Activated B cell treated with CpG ODN at 0.5 μM for 24 hours (primary cell): ENCODE measurements at regions not wholly inside any gene's neighbourhood (a gene's known extent, or its start where the extent isn't known, plus 50 kb on each side); places are given as distances from the start of the nearest gene placed in this dataset.

Experiments used
- ATAC-seq: fragments of 200-7000 bp; cut with Tn5 transposase; one replicate; pipeline ENCODE4 v1.10.0; 2021; ENCODE audit warnings: low read depth, mild to moderate bottlenecking, moderate library complexity
- CTCF ChIA-PET: fragments of 350-600 bp; sonication (Branson Sonifier 250); formaldehyde crosslinking; loops from one replicate; lab custom pipeline; 2021; ENCODE audit warnings: antibody characterized with exemption; lab: Charles Lee
- POLR2A ChIA-PET: fragments of 350-600 bp; sonication (Branson Sonifier 250); formaldehyde crosslinking; loops from one replicate; lab custom pipeline; 2021; ENCODE audit warnings: antibody characterized with exemption; lab: Charles Lee
- DNase-seq: peaks from one replicate; pipeline ENCODE4 v3.0.0; 2022
- H3K27ac Mint-ChIP-seq: one replicate; pipeline ENCODE4 v1.8.0; 2020; ENCODE audit warnings: mixed read lengths
- H3K27me3 Mint-ChIP-seq: one replicate; pipeline ENCODE4 v1.8.0; 2021; ENCODE audit warnings: mixed read lengths
- H3K36me3 Mint-ChIP-seq: one replicate; pipeline ENCODE4 v1.8.0; 2021; ENCODE audit warnings: low read depth, mixed read lengths
- H3K4me1 Mint-ChIP-seq: one replicate; pipeline ENCODE4 v1.8.0; 2021; ENCODE audit warnings: mixed read lengths
- H3K4me3 Mint-ChIP-seq: one replicate; pipeline ENCODE4 v1.8.0; 2020; ENCODE audit warnings: mild to moderate bottlenecking, mixed read lengths
- H3K9me3 Mint-ChIP-seq: one replicate; pipeline ENCODE4 v1.8.0; 2020; ENCODE audit warnings: mixed read lengths
- CTCF ChIP-seq: fragments of 200-600 bp; IDR thresholded peaks from one replicate; pipeline ENCODE4 v1.8.0; 2022; ENCODE audit warnings: antibody characterized with exemption, mild to moderate bottlenecking
- intact Hi-C: fragments of 100-400 bp; cut with micrococcal nuclease; formaldehyde crosslinking; loops from one replicate; pipeline ENCODE4 v1.15.1; 2024

GRCh38 chr4:57580710-57581599 lies 470.8 kb upstream of the IGFBP7 start:
- DNase-seq (no peak), ATAC-seq (no peak)
- Mint-ChIP-seq H3K27ac (no peak overlapping the region), H3K27me3 (no peaks in the 10 kb centered on the region), H3K4me1 (no peaks in the 10 kb centered on the region), H3K36me3 (no peaks in the 10 kb centered on the region), H3K9me3 (no peaks in the 10 kb centered on the region), H3K4me3 (no peak overlapping the region)
- intact Hi-C loops = no loop called here
- ChIA-PET POLR2A (no interaction called here), CTCF (no interaction called here)
- TF ChIP-seq CTCF = no peak

- intact Hi-C loops = no loop called here
- no peak for ATAC-seq
Measured at GRCh38 chr4:57575426-57575825, 465.2 kb upstream of the IGFBP7 start.

GRCh38 chr4:57554556-57555092 lies 444.4 kb upstream of the IGFBP7 start:
- no peaks in the 10 kb centered on the region for H3K27me3 Mint-ChIP-seq
- intact Hi-C loops = no loop called here
- H3K36me3 Mint-ChIP-seq = no peaks in the 10 kb centered on the region
- no peaks in the 10 kb centered on the region for H3K4me1 Mint-ChIP-seq
- ChIA-PET POLR2A (no interaction called here), CTCF (no interaction called here)
- H3K27ac Mint-ChIP-seq = no peak overlapping the region
- no peak for DNase-seq
- peaks cover 5% of the 10 kb centered on the region for H3K9me3 Mint-ChIP-seq
- no peak overlapping the region for H3K4me3 Mint-ChIP-seq
- no peak for ATAC-seq
- TF ChIP-seq CTCF = no peak

More at GRCh38 chr4:57575426-57575825, 465.2 kb upstream of the IGFBP7 start:
- Mint-ChIP-seq H3K27ac (no peak overlapping the region), H3K4me3 (no peak overlapping the region), H3K9me3 (no peaks in the 10 kb centered on the region), H3K4me1 (no peaks in the 10 kb centered on the region), H3K27me3 (no peaks in the 10 kb centered on the region), H3K36me3 (no peaks in the 10 kb centered on the region)
- ChIA-PET POLR2A (no interaction called here), CTCF (no interaction called here)
- TF ChIP-seq CTCF = no peak
- DNase-seq = no peak

- intact Hi-C loops = no loop called here
- H3K9me3 Mint-ChIP-seq = peaks cover 3% of the 10 kb centered on the region
- POLR2A ChIA-PET = no interaction called here
- DNase-seq (no peak), ATAC-seq (no peak)
- H3K4me3 Mint-ChIP-seq = no peak overlapping the region
- H3K36me3 Mint-ChIP-seq = no peaks in the 10 kb centered on the region
- no peak for TF ChIP-seq CTCF
- no peaks in the 10 kb centered on the region for H3K27me3 Mint-ChIP-seq
- CTCF ChIA-PET = no interaction called here
- H3K4me1 Mint-ChIP-seq = no peaks in the 10 kb centered on the region
- H3K27ac Mint-ChIP-seq = no peak overlapping the region
Measured at GRCh38 chr4:57553728-57554127, 443.5 kb upstream of the IGFBP7 start.

- no peaks in the 10 kb centered on the region for H3K4me1 Mint-ChIP-seq
Measured at GRCh38 chr4:57550198-57550597, 440.0 kb upstream of the IGFBP7 start.

More at GRCh38 chr4:57550198-57550597, 440.0 kb upstream of the IGFBP7 start:
- no peaks in the 10 kb centered on the region for H3K27me3 Mint-ChIP-seq
- ChIA-PET CTCF (no interaction called here), POLR2A (no interaction called here)
- no peaks in the 10 kb centered on the region for H3K36me3 Mint-ChIP-seq
- DNase-seq = no peak
- intact Hi-C loops = no loop called here
- no peak for TF ChIP-seq CTCF
- H3K4me3 Mint-ChIP-seq = no peak overlapping the region
- ATAC-seq = no peak
- no peak overlapping the region for H3K27ac Mint-ChIP-seq
- H3K9me3 Mint-ChIP-seq = no peaks in the 10 kb centered on the region
